ENCODE measurements at regions not wholly inside any gene's neighbourhood (a gene's known extent, or its start where the extent isn't known, plus 50 kb on each side); places are given as distances from the start of the nearest gene placed in this dataset.

- DNase-seq (ENCODE audit: insufficient read length, low spot score) (no peak), FAIRE-seq (no peak)
- TF ChIP-seq TAF1 (IDR thresholded peaks at IDR 0.05; ENCODE audit: low read depth, low read length): no peak
- no peak for TF ChIP-seq POLR2AphosphoS5 (IDR thresholded peaks at IDR 0.05; ENCODE audit: low read depth, low read length)
- TF ChIP-seq POU2F2 (IDR thresholded peaks at IDR 0.05; ENCODE audit: low read depth, low read length): no peak
- TF ChIP-seq POLR2A (IDR thresholded peaks at IDR 0.05; ENCODE audit: low read depth, low read length): no peak
- TF ChIP-seq PAX5 (IDR thresholded peaks at IDR 0.05; ENCODE audit: insufficient read depth, low read length, severe bottlenecking): no peak
- no peak for TF ChIP-seq SPI1 (IDR thresholded peaks at IDR 0.05; ENCODE audit: low read depth, low read length)
Measured at GRCh38 chr9:135335691-135336181, 143.8 kb upstream of the PPP1R26 start.

- TF ChIP-seq POLR2A (IDR thresholded peaks at IDR 0.05; ENCODE audit: low read depth, low read length) (no peak), SPI1 (IDR thresholded peaks at IDR 0.05; ENCODE audit: low read depth, low read length) (no peak), TAF1 (IDR thresholded peaks at IDR 0.05; ENCODE audit: low read depth, low read length) (no peak), PAX5 (IDR thresholded peaks at IDR 0.05; ENCODE audit: insufficient read depth, low read length, severe bottlenecking) (no peak), POU2F2 (IDR thresholded peaks at IDR 0.05; ENCODE audit: low read depth, low read length) (no peak), POLR2AphosphoS5 (IDR thresholded peaks at IDR 0.05; ENCODE audit: low read depth, low read length) (no peak)
- FAIRE-seq (peak; percentile 5), DNase-seq (ENCODE audit: insufficient read length, low spot score) (no peak)
Measured at GRCh38 chr9:135336722-135337527, 142.7 kb upstream of the PPP1R26 start.

GRCh38 chr9:135338546-135338945 lies 141.0 kb upstream of the PPP1R26 start:
- FAIRE-seq (no peak), DNase-seq (ENCODE audit: insufficient read length, low spot score) (no peak)
- TF ChIP-seq SPI1 (IDR thresholded peaks at IDR 0.05; ENCODE audit: low read depth, low read length) (no peak), POLR2A (IDR thresholded peaks at IDR 0.05; ENCODE audit: low read depth, low read length) (no peak), POU2F2 (IDR thresholded peaks at IDR 0.05; ENCODE audit: low read depth, low read length) (no peak), PAX5 (IDR thresholded peaks at IDR 0.05; ENCODE audit: insufficient read depth, low read length, severe bottlenecking) (no peak), POLR2AphosphoS5 (IDR thresholded peaks at IDR 0.05; ENCODE audit: low read depth, low read length) (no peak), TAF1 (IDR thresholded peaks at IDR 0.05; ENCODE audit: low read depth, low read length) (no peak)

GRCh38 chr9:135339378-135339973 lies 140.1 kb upstream of the PPP1R26 start:
- TF ChIP-seq TAF1 (IDR thresholded peaks at IDR 0.05; ENCODE audit: low read depth, low read length) (no peak), POU2F2 (IDR thresholded peaks at IDR 0.05; ENCODE audit: low read depth, low read length) (no peak), SPI1 (IDR thresholded peaks at IDR 0.05; ENCODE audit: low read depth, low read length) (no peak), PAX5 (IDR thresholded peaks at IDR 0.05; ENCODE audit: insufficient read depth, low read length, severe bottlenecking) (no peak), POLR2A (IDR thresholded peaks at IDR 0.05; ENCODE audit: low read depth, low read length) (no peak), POLR2AphosphoS5 (IDR thresholded peaks at IDR 0.05; ENCODE audit: low read depth, low read length) (no peak)
- DNase-seq (ENCODE audit: insufficient read length, low spot score): no peak
- no peak for FAIRE-seq

- no peak for DNase-seq (ENCODE audit: insufficient read length, low spot score)
- FAIRE-seq: no peak
Measured at GRCh38 chr9:135340143-135340655, 139.4 kb upstream of the PPP1R26 start.

GRCh38 chr9:135340726-135341475 lies 138.7 kb upstream of the PPP1R26 start:
- FAIRE-seq (no peak), DNase-seq (ENCODE audit: insufficient read length, low spot score) (no peak)
- TF ChIP-seq POLR2AphosphoS5 (IDR thresholded peaks at IDR 0.05; ENCODE audit: low read depth, low read length) (no peak), TAF1 (IDR thresholded peaks at IDR 0.05; ENCODE audit: low read depth, low read length) (no peak), POLR2A (IDR thresholded peaks at IDR 0.05; ENCODE audit: low read depth, low read length) (no peak), SPI1 (IDR thresholded peaks at IDR 0.05; ENCODE audit: low read depth, low read length) (no peak), PAX5 (IDR thresholded peaks at IDR 0.05; ENCODE audit: insufficient read depth, low read length, severe bottlenecking) (no peak), POU2F2 (IDR thresholded peaks at IDR 0.05; ENCODE audit: low read depth, low read length) (no peak)

More at GRCh38 chr9:135340143-135340655, 139.4 kb upstream of the PPP1R26 start:
- TF ChIP-seq SPI1 (IDR thresholded peaks at IDR 0.05; ENCODE audit: low read depth, low read length) (no peak), PAX5 (IDR thresholded peaks at IDR 0.05; ENCODE audit: insufficient read depth, low read length, severe bottlenecking) (no peak), TAF1 (IDR thresholded peaks at IDR 0.05; ENCODE audit: low read depth, low read length) (no peak), POLR2A (IDR thresholded peaks at IDR 0.05; ENCODE audit: low read depth, low read length) (no peak), POU2F2 (IDR thresholded peaks at IDR 0.05; ENCODE audit: low read depth, low read length) (no peak), POLR2AphosphoS5 (IDR thresholded peaks at IDR 0.05; ENCODE audit: low read depth, low read length) (no peak)

GRCh38 chr9:135341612-135342169 lies 137.9 kb upstream of the PPP1R26 start:
- no peak for FAIRE-seq
- DNase-seq (ENCODE audit: insufficient read length, low spot score): no peak
- TF ChIP-seq POLR2AphosphoS5 (IDR thresholded peaks at IDR 0.05; ENCODE audit: low read depth, low read length): no peak
- TF ChIP-seq POU2F2 (IDR thresholded peaks at IDR 0.05; ENCODE audit: low read depth, low read length): no peak
- no peak for TF ChIP-seq SPI1 (IDR thresholded peaks at IDR 0.05; ENCODE audit: low read depth, low read length)
- TF ChIP-seq TAF1 (IDR thresholded peaks at IDR 0.05; ENCODE audit: low read depth, low read length): no peak
- TF ChIP-seq POLR2A (IDR thresholded peaks at IDR 0.05; ENCODE audit: low read depth, low read length): no peak
- TF ChIP-seq PAX5 (IDR thresholded peaks at IDR 0.05; ENCODE audit: insufficient read depth, low read length, severe bottlenecking): no peak
